SK-N-SH (cell line): ENCODE measurements at regions not wholly inside any gene's neighbourhood (a gene's known extent, or its start where the extent isn't known, plus 50 kb on each side); places are given as distances from the start of the nearest gene placed in this dataset.
A peak's percentile ranks its signal among the peaks of the same experiment; 100 is the strongest.

ENCODE experiments used
- CTCF ChIA-PET: fragments of 300-600, 350-600 bp; formaldehyde crosslinking; extraction: SDS; loops from one replicate; lab custom pipeline; 2021; lab: Yijun Ruan, JAX
- POLR2A ChIA-PET: fragments of 350-600 bp; sonication (Branson Sonifier 250); formaldehyde crosslinking; extraction: SDS; loops from one replicate; lab custom pipeline; 2020; ENCODE audit warnings: antibody characterized with exemption, inconsistent platforms; lab: Yijun Ruan, JAX
- DNase-seq: peaks from one replicate; pipeline ENCODE4 v3.0.0; 2012
- H2AFZ ChIP-seq: fragments of 200-600 bp; sonication (generic); 2 replicates; pipeline ENCODE4 v1.8.1; 2016; ENCODE audit warnings: antibody characterized with exemption, mild to moderate bottlenecking, low read depth
- H3F3A ChIP-seq: fragments of 200-600 bp; sonication (generic); replicated peaks from 2 replicates; pipeline ENCODE3; 2016; ENCODE audit warnings: antibody characterized with exemption, mild to moderate bottlenecking; ENCODE audit not compliant: insufficient read depth
- H3K27ac ChIP-seq, 2 experiments: fragments of 200-500 bp in 1 of 2; fragments of 200-600 bp in 1 of 2; sonication (Bioruptor generic) in 1 of 2; sonication (generic), shearing (Covaris generic) in 1 of 2; 2 replicates each; pipeline versions ENCODE4 v1.5.1 to v1.6.1; 2014 to 2016; ENCODE audit warnings: low read depth in 2 of 2, inconsistent platforms in 1 of 2, low read length in 1 of 2, mild to moderate bottlenecking in 1 of 2, mixed read lengths in 1 of 2
- H3K27me3 ChIP-seq: fragments of 200-600 bp; sonication (generic), shearing (Covaris generic); 2 replicates; pipeline ENCODE4 v1.6.1; 2016; ENCODE audit warnings: mixed run types; ENCODE audit not compliant: insufficient read depth
- H3K36me3 ChIP-seq, 2 experiments: fragments of 200-500 bp in 1 of 2; fragments of 200-600 bp in 1 of 2; sonication (Bioruptor generic) in 1 of 2; sonication (generic) in 1 of 2; replicated peaks in 1 of 2; 2 replicates each; pipeline versions ENCODE3 to v1.5.1; 2014 to 2016; ENCODE audit warnings: low read length in 1 of 2, mild to moderate bottlenecking in 1 of 2; ENCODE audit not compliant: insufficient read depth in 2 of 2, control insufficient read depth in 1 of 2
- H3K4me1 ChIP-seq, 2 experiments: fragments of 200-500 bp in 1 of 2; fragments of 200-600 bp in 1 of 2; sonication (Bioruptor generic) in 1 of 2; sonication (generic), shearing (Covaris generic) in 1 of 2; 2 replicates each; pipeline versions ENCODE4 v1.5.1 to v1.6.1; 2014 to 2016; ENCODE audit warnings: low read depth in 1 of 2, low read length in 1 of 2, mixed run types in 1 of 2; ENCODE audit not compliant: insufficient read depth in 2 of 2, control insufficient read depth in 1 of 2
- H3K4me2 ChIP-seq: fragments of 200-600 bp; sonication (generic), shearing (Covaris generic); 2 replicates; pipeline ENCODE4 v1.6.1; 2017; ENCODE audit warnings: mixed run types
- H3K4me3 ChIP-seq, 2 experiments: fragments of 200-500 bp in 1 of 2; fragments of 200-600 bp in 1 of 2; sonication (Bioruptor generic) in 1 of 2; sonication (generic), shearing (Covaris generic) in 1 of 2; 2 replicates each; pipeline versions ENCODE4 v1.5.1 to v1.8.1; 2014 to 2016; ENCODE audit warnings: low read depth in 2 of 2, inconsistent platforms in 1 of 2, low read length in 1 of 2, mild to moderate bottlenecking in 1 of 2, mixed read lengths in 1 of 2, moderate library complexity in 1 of 2
- H3K79me2 ChIP-seq: fragments of 200-600 bp; sonication (generic); 2 replicates; pipeline ENCODE4 v1.8.1; 2017; ENCODE audit warnings: mild to moderate bottlenecking; ENCODE audit not compliant: insufficient read depth
- H3K9ac ChIP-seq: fragments of 200-600 bp; sonication (generic); 2 replicates; pipeline ENCODE4 v1.6.1; 2017; ENCODE audit warnings: mixed run types
- H3K9me2 ChIP-seq: fragments of 200-600 bp; sonication (generic); 2 replicates; pipeline ENCODE4 v1.6.1; 2017; ENCODE audit warnings: mixed run types
- H3K9me3 ChIP-seq: fragments of 200-600 bp; sonication (generic); 2 replicates; pipeline ENCODE4 v1.6.1; 2017; ENCODE audit warnings: mixed run types, mild to moderate bottlenecking, moderate library complexity
- H4K20me1 ChIP-seq: fragments of 200-600 bp; sonication (generic); 2 replicates; pipeline ENCODE4 v1.6.1; 2017; ENCODE audit warnings: mild to moderate bottlenecking, mixed run types; ENCODE audit not compliant: insufficient read depth
- CHD2 ChIP-seq: fragments of 150-350 bp; IDR thresholded peaks from 2 replicates; pipeline ENCODE4 v1.6.1; 2018; ENCODE audit warnings: low read length; ENCODE audit not compliant: partially characterized antibody
- CTCF ChIP-seq: fragments of 200-600 bp; sonication (generic); IDR thresholded peaks from 2 replicates; pipeline ENCODE4 v1.6.1; 2017; ENCODE audit warnings: antibody characterized with exemption, mild to moderate bottlenecking, moderate library complexity
- ELF1 ChIP-seq: IDR thresholded peaks from 2 replicates; pipeline ENCODE4 v1.4.0; 2012
- EP300 ChIP-seq, 2 experiments: IDR thresholded peaks; 2 replicates each; pipeline versions ENCODE4 v1.4.0 to v1.6.1; 2012; ENCODE audit warnings: borderline replicate concordance in 1 of 2, low read depth in 1 of 2, low read length in 1 of 2
- FOSL2 ChIP-seq: IDR thresholded peaks from 2 replicates; pipeline ENCODE4 v1.4.0; 2012; ENCODE audit warnings: low read depth, mild to moderate bottlenecking, moderate library complexity, borderline replicate concordance
- GATA2 ChIP-seq: sonication (generic); formaldehyde crosslinking; IDR thresholded peaks from 2 replicates; pipeline ENCODE4 v1.5.0; 2020; ENCODE audit warnings: mild to moderate bottlenecking, missing genetic modification reagents
- MEF2A ChIP-seq: IDR thresholded peaks from 2 replicates; pipeline ENCODE4 v1.4.0; 2012; ENCODE audit warnings: low read depth, borderline replicate concordance
- NRF1 ChIP-seq: IDR thresholded peaks from 2 replicates; pipeline ENCODE4 v1.6.1; 2012; ENCODE audit warnings: low read depth, mild to moderate bottlenecking, low read length
- PBX3 ChIP-seq: IDR thresholded peaks from 2 replicates; pipeline ENCODE4; 2012
- POLR2AphosphoS5 ChIP-seq: IDR thresholded peaks from 2 replicates; pipeline ENCODE4 v1.6.1; 2012; ENCODE audit warnings: low read depth, low read length
- RAD21 ChIP-seq: IDR thresholded peaks from 2 replicates; pipeline ENCODE4 v1.6.1; 2012; ENCODE audit warnings: mild to moderate bottlenecking, low read length
- RCOR1 ChIP-seq: fragments of 150-350 bp; IDR thresholded peaks from 2 replicates; pipeline ENCODE4 v1.6.1; 2017; ENCODE audit warnings: antibody characterized with exemption, low read length
- RXRA ChIP-seq: IDR thresholded peaks from 2 replicates; pipeline ENCODE4 v1.4.0; 2012; ENCODE audit warnings: low read depth, mild to moderate bottlenecking, borderline replicate concordance
- SIN3A ChIP-seq: IDR thresholded peaks from 2 replicates; pipeline ENCODE4 v1.6.1; 2012; ENCODE audit warnings: low read depth, mild to moderate bottlenecking, low read length, moderate library complexity, borderline replicate concordance
- TAF1 ChIP-seq: IDR thresholded peaks from 2 replicates; pipeline ENCODE4 v1.6.1; 2012; ENCODE audit warnings: low read depth, mild to moderate bottlenecking, low read length, moderate library complexity, borderline replicate concordance
- TCF12 ChIP-seq: IDR thresholded peaks from 2 replicates; pipeline ENCODE4 v1.4.0; 2012
- USF1 ChIP-seq: IDR thresholded peaks from 2 replicates; pipeline ENCODE4 v1.4.0; 2012; ENCODE audit warnings: low read depth, borderline replicate concordance
- USF2 ChIP-seq: fragments of 150-350 bp; IDR thresholded peaks from 2 replicates; pipeline ENCODE4 v1.6.1; 2017; ENCODE audit warnings: antibody characterized with exemption, low read length, low read depth, borderline replicate concordance
- WGBS: methylation state at CpG from one replicate; pipeline ENCODE4 v1.1.6; 2017; ENCODE audit warnings: low lambda C conversion rate; 5-methylcytosine and 5-hydroxymethylcytosine counted together

- H3K36me3 ChIP-seq: no peaks in the 10 kb centered on the region
- no peak overlapping the region for H3K4me2 ChIP-seq
- H3K9me3 ChIP-seq: no peaks in the 10 kb centered on the region
- H2AFZ ChIP-seq: no peak overlapping the region
- H3F3A ChIP-seq: no peaks in the 10 kb centered on the region
- no peaks in the 10 kb centered on the region for H4K20me1 ChIP-seq
- H3K27me3 ChIP-seq: no peaks in the 10 kb centered on the region
- no peak overlapping the region for H3K27ac ChIP-seq
- no peak for TF ChIP-seq TAF1
- TF ChIP-seq PBX3: no peak
- no peak for TF ChIP-seq MEF2A
- no peak for TF ChIP-seq RXRA
- TF ChIP-seq ELF1: no peak
- TF ChIP-seq RCOR1: no peak
- no peak for TF ChIP-seq CHD2
- no peak for TF ChIP-seq USF2
- no peak for TF ChIP-seq TCF12
- TF ChIP-seq SIN3A: no peak
- TF ChIP-seq FOSL2: no peak
- TF ChIP-seq, all 33 proteins: peak for 0
- WGBS: 0% methylated on average over 2 of the region's 2 CpGs
- Histone ChIP-seq H3K4me3 (no peak overlapping the region), H3K4me1 (no peaks in the 10 kb centered on the region), H3K9ac (no peak overlapping the region), H3K79me2 (no peaks in the 10 kb centered on the region), H3K9me2 (no peaks in the 10 kb centered on the region)
- POLR2A ChIA-PET: no interaction called here
- CTCF ChIA-PET: no interaction called here
- no peak for DNase-seq
Measured at GRCh38 chrX:116972362-116972761, 509.6 kb upstream of the CT83 start.

GRCh38 chrX:116961872-116962582 lies 499.3 kb upstream of the CT83 start:
- no peak overlapping the region for H3K9ac ChIP-seq
- H2AFZ ChIP-seq: no peak overlapping the region
- peak; percentile 1 for DNase-seq
- no peaks in the 10 kb centered on the region for H3K27me3 ChIP-seq
- ChIA-PET CTCF (interaction anchor here (1.0 to 1.3 kb wide), 2 partner anchors 472 to 493 kb away, joined by 4 to 5 read pairs; no protein-coding TSS in a partner anchor), POLR2A (interaction anchor here (0.6 kb wide), 1 partner anchor 1033 kb away, joined by 3 read pairs; no protein-coding TSS in a partner anchor)
- no peaks in the 10 kb centered on the region for H3F3A ChIP-seq
- H4K20me1 ChIP-seq: no peaks in the 10 kb centered on the region
- H3K27ac ChIP-seq: no peak overlapping the region
- WGBS: 0% methylated on average over 4 of the region's 7 CpGs
- no peaks in the 10 kb centered on the region for H3K36me3 ChIP-seq
- TF ChIP-seq GATA2 (CRISPR knock-in tag): no peak
- peak; percentile 24 for TF ChIP-seq CTCF
- TF ChIP-seq NRF1: no peak
- peak; percentile 32; the same call in 1 of the 2 replicates for TF ChIP-seq RAD21
- no peak for TF ChIP-seq POLR2AphosphoS5
- no peak for TF ChIP-seq PBX3
- no peak for TF ChIP-seq EP300 (IDR thresholded peaks at IDR 0.05; ENCODE audit: borderline replicate concordance in 1 of 2, low read depth in 1 of 2, low read length in 1 of 2)
- no peak for TF ChIP-seq USF1
- no peaks in the 10 kb centered on the region for H3K4me1 ChIP-seq
- H3K9me3 ChIP-seq: no peaks in the 10 kb centered on the region
- H3K4me2 ChIP-seq: no peak overlapping the region
- no peak overlapping the region for H3K4me3 ChIP-seq
- H3K9me2 ChIP-seq: no peaks in the 10 kb centered on the region
- H3K79me2 ChIP-seq: no peaks in the 10 kb centered on the region
